LNCAP (cell line): ENCODE measurements at regions not wholly inside any gene's neighbourhood (a gene's known extent, or its start where the extent isn't known, plus 50 kb on each side); places are given as distances from the start of the nearest gene placed in this dataset.

Experiments
- CTCF ChIP-seq: fragments of 450-650 bp; IDR thresholded peaks from 2 replicates; pipeline ENCODE4 v1.5.1; 2017; ENCODE audit warnings: mild to moderate bottlenecking

GRCh38 chr1:219010720-219011119, 163.0 kb upstream of the LYPLAL1 start:
- no peak for TF ChIP-seq CTCF

GRCh38 chr1:219020386-219020785, 153.3 kb upstream of the LYPLAL1 start:
- no peak for TF ChIP-seq CTCF

GRCh38 chr1:219020846-219021245, 152.8 kb upstream of the LYPLAL1 start:
- no peak for TF ChIP-seq CTCF

- TF ChIP-seq CTCF: no peak
Measured at GRCh38 chr1:219027146-219027673, 146.5 kb upstream of the LYPLAL1 start.

- TF ChIP-seq CTCF: no peak
Measured at GRCh38 chr1:219031809-219032208, 141.9 kb upstream of the LYPLAL1 start.

GRCh38 chr1:219038398-219038797, 135.3 kb upstream of the LYPLAL1 start:
- no peak for TF ChIP-seq CTCF

- no peak for TF ChIP-seq CTCF
Measured at GRCh38 chr1:219039017-219039681, 134.5 kb upstream of the LYPLAL1 start.

GRCh38 chr1:219039682-219040154, 134.0 kb upstream of the LYPLAL1 start:
- no peak for TF ChIP-seq CTCF
